ENCODE measurements at regions not wholly inside any gene's neighbourhood (a gene's known extent, or its start where the extent isn't known, plus 50 kb on each side); places are given as distances from the start of the nearest gene placed in this dataset.

DNA sequence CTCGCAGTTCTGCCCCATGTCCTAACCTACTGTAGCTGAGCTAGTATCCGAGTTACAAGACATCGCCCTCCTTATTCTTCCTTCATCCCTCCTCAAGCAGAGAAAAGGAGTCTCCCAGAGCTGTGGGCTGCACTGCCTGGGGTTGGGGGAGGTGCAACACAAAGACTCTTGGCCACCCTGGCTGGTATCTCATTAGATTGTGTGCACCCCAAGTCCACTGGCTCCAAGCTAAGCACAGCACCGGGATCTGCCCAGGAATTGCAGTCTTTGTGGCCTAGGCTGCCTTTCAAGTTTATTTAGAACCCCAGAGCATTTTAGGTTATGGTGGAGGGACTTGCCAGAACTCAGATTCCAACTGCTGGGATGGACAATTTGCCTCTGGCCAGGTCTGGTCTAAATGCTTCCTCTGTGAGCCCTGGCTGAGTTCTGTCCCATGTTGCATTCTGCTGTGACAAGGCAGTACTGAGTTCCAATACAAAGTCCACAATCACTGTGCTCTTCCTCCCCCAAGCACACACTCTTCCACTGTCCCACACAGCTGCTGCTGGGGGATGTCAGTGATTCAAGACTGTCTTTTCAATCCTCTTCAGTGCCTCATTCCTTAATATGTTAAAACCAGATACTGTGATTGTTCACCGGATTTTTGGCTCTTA lies 169.6 kb upstream of the CLEC14A start:
- TF ChIP-seq, protein P1, sequence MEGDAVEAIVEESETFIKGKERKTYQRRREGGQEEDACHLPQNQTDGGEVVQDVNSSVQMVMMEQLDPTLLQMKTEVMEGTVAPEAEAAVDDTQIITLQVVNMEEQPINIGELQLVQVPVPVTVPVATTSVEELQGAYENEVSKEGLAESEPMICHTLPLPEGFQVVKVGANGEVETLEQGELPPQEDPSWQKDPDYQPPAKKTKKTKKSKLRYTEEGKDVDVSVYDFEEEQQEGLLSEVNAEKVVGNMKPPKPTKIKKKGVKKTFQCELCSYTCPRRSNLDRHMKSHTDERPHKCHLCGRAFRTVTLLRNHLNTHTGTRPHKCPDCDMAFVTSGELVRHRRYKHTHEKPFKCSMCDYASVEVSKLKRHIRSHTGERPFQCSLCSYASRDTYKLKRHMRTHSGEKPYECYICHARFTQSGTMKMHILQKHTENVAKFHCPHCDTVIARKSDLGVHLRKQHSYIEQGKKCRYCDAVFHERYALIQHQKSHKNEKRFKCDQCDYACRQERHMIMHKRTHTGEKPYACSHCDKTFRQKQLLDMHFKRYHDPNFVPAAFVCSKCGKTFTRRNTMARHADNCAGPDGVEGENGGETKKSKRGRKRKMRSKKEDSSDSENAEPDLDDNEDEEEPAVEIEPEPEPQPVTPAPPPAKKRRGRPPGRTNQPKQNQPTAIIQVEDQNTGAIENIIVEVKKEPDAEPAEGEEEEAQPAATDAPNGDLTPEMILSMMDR (conservative IDR thresholded peaks at IDR 0.05), result no peak
- ChIA-PET CTCF (no interaction called here), POLR2A (ENCODE audit: unreplicated experiment) (no interaction called here)
- H3F3A ChIP-seq (ENCODE audit: insufficient read depth, low read depth), result no peaks in the 10 kb centered on the region
- H3K27ac ChIP-seq, result no peak overlapping the region
- BruUV-seq (replicated peaks), result no TSS peak
- H3K36me3 ChIP-seq (ENCODE audit: low read depth), result no peaks in the 10 kb centered on the region
- no peaks in the 10 kb centered on the region for H4K20me1 ChIP-seq (ENCODE audit: insufficient read depth)
- no peaks in the 10 kb centered on the region for H3K27me3 ChIP-seq (ENCODE audit: insufficient read depth, low read depth)
- no peak overlapping the region for H3K4me3 ChIP-seq
- no peaks in the 10 kb centered on the region for H3K9me2 ChIP-seq (ENCODE audit: insufficient read depth)
- no peak overlapping the region for H3K4me2 ChIP-seq
- DNase-seq, result no peak
- H2AFZ ChIP-seq, result no peak overlapping the region
- H3K9me3 ChIP-seq (ENCODE audit: insufficient read depth, low read depth), result peaks cover 4% of the 10 kb centered on the region; the same call in 1 of the 2 replicates
- H3K4me1 ChIP-seq (replicated peaks; ENCODE audit: insufficient read depth), result no peaks in the 10 kb centered on the region
- H3K79me2 ChIP-seq (ENCODE audit: low read depth), result no peaks in the 10 kb centered on the region
- intact Hi-C loops (cut with micrococcal nuclease; ENCODE audit: unreplicated experiment), result no loop called here

DNA sequence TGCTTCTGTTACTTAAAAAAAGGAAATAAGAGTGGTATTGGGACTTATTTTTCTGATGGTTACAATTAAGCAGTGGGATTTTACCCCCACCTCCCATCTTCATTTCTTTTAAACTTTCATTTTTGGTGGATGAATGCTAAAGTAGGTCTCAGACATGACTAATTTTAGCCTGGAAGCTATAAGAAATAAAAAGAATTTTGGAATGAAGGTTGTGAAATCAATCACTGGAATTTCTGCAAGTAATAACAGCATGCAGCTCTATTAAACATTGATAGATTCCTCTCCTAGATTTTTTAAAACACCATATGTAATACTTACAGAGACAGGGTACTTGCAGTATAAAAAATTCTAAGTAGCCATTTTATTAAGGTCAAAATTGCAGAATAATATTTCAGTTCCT lies 164.2 kb upstream of the CLEC14A start:
- H3K4me3 ChIP-seq, result no peak overlapping the region
- H3K9me2 ChIP-seq (ENCODE audit: insufficient read depth), result no peaks in the 10 kb centered on the region; the same call in 1 of the 2 replicates
- TF ChIP-seq, protein P1 (conservative IDR thresholded peaks at IDR 0.05), result no peak
- no peak for TF ChIP-seq EZH2 (IDR thresholded peaks at IDR 0.05; ENCODE audit: low read depth)
- H3K79me2 ChIP-seq (ENCODE audit: low read depth), result no peaks in the 10 kb centered on the region
- H3K4me1 ChIP-seq (replicated peaks; ENCODE audit: insufficient read depth), result no peaks in the 10 kb centered on the region
- H3K36me3 ChIP-seq (ENCODE audit: low read depth), result no peaks in the 10 kb centered on the region
- no peak overlapping the region for H3K27ac ChIP-seq
- H3K9me3 ChIP-seq (ENCODE audit: insufficient read depth, low read depth), result peaks cover 4% of the 10 kb centered on the region; the same call in 1 of the 2 replicates
- H3K4me2 ChIP-seq, result no peak overlapping the region
- H3K27me3 ChIP-seq (ENCODE audit: insufficient read depth, low read depth), result no peaks in the 10 kb centered on the region
- no TSS peak for BruUV-seq (replicated peaks)
- H3F3A ChIP-seq (ENCODE audit: insufficient read depth, low read depth), result no peaks in the 10 kb centered on the region
- intact Hi-C loops (cut with micrococcal nuclease; ENCODE audit: unreplicated experiment), result no loop called here
- ChIA-PET POLR2A (ENCODE audit: unreplicated experiment) (no interaction called here), CTCF (no interaction called here)
- no peak overlapping the region for H2AFZ ChIP-seq
- H4K20me1 ChIP-seq (ENCODE audit: insufficient read depth), result no peaks in the 10 kb centered on the region
- DNase-seq, result no peak

DNA sequence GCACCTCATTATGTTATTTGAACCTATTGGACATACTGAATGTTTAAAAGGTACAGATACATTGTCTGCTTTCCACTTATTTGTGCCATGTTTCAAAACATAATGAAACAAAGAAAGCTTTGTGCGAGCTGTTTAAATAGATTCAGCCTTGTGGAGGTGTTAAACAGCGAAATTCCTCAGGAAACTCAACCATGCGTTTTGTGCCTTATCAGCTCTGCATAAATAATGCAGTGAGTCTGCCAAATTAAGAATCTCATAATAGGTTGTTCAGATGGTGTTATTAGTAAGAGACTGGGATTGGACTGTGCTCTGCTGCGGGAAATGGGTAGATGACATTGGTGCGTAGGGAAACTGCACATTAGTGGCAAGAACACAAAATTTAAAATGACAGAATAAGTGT lies 163.7 kb upstream of the CLEC14A start:
- TF ChIP-seq EZH2 (IDR thresholded peaks at IDR 0.05; ENCODE audit: low read depth), result no peak
- TF ChIP-seq, protein P1 (conservative IDR thresholded peaks at IDR 0.05), result no peak
- Histone ChIP-seq H3K79me2 (ENCODE audit: low read depth) (no peaks in the 10 kb centered on the region), H3K4me1 (replicated peaks; ENCODE audit: insufficient read depth) (no peaks in the 10 kb centered on the region), H3K9me2 (ENCODE audit: insufficient read depth) (no peaks in the 10 kb centered on the region; the same call in 1 of the 2 replicates), H3F3A (ENCODE audit: insufficient read depth, low read depth) (no peaks in the 10 kb centered on the region), H4K20me1 (ENCODE audit: insufficient read depth) (no peaks in the 10 kb centered on the region), H2AFZ (no peak overlapping the region), H3K9me3 (ENCODE audit: insufficient read depth, low read depth) (peaks cover 4% of the 10 kb centered on the region; the same call in 1 of the 2 replicates), H3K27ac (no peak overlapping the region), H3K36me3 (ENCODE audit: low read depth) (no peaks in the 10 kb centered on the region), H3K27me3 (ENCODE audit: insufficient read depth, low read depth) (no peaks in the 10 kb centered on the region), H3K4me2 (no peak overlapping the region), H3K4me3 (no peak overlapping the region)
- ChIA-PET POLR2A (ENCODE audit: unreplicated experiment) (no interaction called here), CTCF (no interaction called here)
- no peak for DNase-seq
- BruUV-seq (replicated peaks), result no TSS peak
- intact Hi-C loops (cut with micrococcal nuclease; ENCODE audit: unreplicated experiment), result no loop called here
